GM19468 (cell line): ENCODE measurements at regions not wholly inside any gene's neighbourhood (a gene's known extent, or its start where the extent isn't known, plus 50 kb on each side); places are given as distances from the start of the nearest gene placed in this dataset.
A peak's percentile ranks its signal among the peaks of the same experiment; 100 is the strongest.

Experiments
- ATAC-seq: cut with Tn5 transposase; IDR thresholded peaks from one replicate; pipeline ENCODE4 v1.9.1; 2021; ENCODE audit warnings: mild to moderate bottlenecking, moderate library complexity, moderate number of reproducible peaks; ENCODE audit not compliant: unreplicated experiment; ENCODE audit errors: extremely low read depth

DNA sequence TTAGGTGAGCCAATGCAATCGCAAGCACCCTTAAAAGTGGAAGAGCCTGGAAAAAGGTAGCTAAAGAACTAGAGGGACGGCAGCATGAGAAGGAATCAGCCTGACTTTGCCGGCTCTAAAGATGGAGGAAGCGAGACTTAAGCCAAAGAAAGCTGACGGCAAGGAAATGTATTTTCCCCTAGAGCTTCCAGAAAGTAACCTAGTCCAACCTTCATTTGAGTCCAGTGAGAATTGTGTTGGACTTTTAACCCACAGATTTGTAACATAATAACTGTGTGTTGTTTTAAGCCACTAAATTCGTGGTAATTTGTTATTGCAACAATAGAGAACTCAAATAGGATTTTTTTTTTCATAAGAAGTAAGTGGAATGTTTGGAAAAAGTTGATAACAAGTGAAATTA is 212.7 kb upstream of the C1QTNF7 start:
- no peak for ATAC-seq

DNA sequence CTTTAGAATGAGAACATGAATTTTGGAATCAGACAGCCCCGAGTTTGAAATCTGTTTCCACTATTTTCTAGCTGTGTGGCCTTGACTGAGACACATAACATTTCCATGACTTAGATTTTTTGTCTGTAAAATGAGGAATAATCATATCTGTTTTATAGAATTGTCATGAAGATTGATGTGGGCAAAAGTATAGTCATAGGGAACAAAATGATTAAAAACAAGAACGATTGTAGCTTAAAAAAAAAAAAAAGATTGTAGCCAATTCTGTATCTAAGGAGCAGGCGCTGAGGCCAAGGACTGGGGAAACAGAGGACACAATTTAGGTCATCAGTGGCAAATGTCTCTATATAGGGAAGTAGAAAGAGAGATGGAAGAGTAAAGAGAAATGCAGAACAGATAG is 201.6 kb upstream of the C1QTNF7 start:
- ATAC-seq, result no peak

DNA sequence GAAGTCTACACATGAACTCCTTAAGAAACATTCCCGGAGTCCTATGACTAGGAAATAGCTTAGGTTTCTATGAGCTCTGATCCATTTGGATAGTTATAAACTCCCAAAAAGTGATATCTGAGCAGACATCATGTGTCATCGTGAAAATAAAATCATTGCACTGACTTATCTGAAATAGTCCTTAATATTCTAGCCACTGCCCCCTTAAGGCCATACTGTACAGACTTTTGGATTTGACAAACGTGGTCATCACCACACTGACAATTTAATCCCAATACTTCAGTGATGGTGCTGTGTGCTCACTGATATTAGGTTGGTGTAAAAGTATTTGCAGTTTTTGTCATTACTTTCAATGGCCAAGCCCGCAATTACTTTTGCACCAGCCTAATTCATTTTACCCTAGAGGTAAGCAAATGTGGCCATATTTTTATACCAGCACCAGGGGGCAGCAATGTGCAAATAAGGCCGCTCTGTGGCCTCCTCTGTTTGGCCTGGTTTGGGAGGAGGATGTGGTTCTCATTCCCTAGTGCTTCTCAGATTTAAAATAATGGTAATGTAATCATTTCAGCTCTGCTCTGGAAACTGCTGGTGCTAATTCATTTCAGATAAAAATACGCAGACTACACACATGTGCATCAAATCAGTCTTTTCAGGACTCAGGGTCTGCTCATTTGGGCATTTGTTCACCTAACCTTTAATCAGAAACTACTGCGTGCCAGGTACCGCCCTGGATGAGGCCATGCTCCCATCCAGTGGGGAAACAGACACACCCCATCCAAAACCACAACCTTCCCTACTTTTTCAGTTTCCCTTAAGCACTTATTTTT is 196.4 kb upstream of the C1QTNF7 start:
- ATAC-seq, result peak; percentile 79

DNA sequence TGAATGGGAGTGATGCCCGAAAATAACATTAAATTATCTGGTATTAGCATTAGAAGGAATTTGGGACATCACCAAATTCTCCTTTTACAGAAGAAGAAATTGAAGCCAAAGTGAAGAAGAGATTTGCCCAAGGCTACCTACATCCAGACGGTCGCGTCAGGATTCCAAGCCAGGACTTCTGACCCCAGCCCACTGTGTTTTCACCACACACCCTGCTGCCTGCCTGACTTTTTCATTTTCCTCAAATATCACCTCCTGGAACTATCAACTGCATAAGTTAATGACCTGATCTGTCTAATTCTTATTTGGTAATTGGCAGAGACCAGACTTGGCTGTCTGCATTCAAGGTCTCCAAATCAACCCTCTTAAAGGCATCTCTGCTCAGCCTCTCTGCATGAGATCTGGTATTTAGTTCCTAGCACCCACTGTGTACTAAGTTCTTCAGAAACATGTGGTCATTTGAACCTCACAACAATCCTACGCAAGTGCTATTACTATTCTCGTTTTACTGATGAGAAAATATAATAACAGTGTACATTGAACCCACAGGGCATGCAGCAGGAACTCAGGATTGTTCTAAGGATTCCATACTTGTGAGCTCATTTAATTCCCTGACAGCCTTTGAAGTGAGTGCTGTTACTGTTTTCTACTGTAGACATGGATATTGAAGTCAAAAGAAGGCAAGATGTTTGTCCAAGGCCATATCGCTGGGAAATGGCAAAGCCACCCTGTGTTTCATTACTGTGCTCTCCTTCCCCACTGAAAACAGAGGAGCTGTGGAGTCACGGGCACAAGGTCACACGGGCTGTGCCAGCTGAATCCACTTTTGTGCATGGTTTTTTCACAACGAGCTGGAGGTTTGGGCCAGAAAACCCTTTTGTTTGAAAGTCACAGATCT is 195.2 kb upstream of the C1QTNF7 start:
- no peak for ATAC-seq

DNA sequence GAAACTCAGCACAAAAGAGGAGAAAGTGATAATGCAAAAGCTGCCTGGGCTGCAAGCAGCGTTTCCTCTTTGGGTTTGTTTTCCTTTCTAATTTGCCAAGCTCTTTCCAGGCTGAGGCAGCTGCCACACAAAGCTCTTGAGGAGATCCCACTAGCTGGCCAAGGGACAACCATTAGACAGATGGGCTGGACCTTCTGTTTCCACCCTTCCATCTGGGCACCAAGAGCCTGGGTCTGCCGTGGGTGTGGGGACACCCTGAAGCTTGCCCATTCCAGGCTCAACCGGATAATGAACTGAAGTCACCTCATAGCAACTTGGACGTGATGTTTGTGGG is 194.6 kb upstream of the C1QTNF7 start:
- ATAC-seq, result no peak

DNA sequence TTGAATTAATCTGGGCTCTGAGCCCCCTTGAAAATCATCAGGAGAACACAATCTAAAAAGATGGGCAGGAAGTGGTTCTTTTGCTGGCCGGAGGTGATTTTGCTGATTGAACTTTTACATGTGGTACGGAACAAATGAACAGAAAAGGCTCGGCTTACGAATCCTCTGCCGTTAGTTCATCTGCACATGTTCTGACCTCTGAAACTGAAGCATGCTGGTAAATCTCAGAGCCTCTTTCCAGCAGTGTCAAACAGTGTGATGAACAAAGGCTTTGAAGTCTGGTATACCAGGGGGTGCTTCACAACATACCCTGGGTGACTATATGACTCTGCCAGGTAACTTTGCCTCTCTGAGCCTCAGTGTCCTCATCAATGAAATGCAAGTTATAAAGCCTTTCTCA is 194.2 kb upstream of the C1QTNF7 start:
- no peak for ATAC-seq

DNA sequence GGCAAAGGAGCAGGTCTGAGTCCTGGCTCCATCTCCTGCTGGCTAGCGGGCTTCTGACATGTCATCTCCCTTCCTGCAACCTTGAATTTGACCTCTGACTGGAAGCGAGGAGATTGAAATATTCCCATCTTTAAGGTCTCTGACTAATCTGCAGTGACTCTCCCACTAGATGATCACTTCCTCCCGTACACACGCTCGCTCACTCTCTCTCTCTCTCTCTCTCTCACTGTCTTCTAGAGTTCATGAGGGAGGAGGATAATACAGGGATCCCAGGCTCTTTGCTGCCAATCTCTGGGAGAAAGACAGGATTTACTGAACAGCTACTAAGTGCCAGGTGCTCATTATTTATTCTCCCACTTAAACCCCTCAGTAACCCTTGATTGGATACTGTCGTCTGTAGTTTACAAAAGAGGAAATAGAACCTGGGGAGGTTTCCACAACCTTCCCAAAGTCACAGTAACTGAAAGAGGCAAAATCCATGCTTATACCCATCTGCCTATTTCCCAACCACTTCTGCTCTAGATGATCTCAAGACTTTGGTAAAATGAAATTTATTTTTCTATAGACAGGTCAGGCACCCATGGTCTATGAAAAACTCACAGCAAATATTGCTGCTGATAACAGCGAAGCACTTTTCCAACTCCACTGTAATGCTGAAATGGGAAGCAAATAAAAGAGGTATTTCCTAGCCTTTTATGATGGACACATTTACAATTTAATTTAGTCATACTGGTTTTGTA is 193.5 kb upstream of the C1QTNF7 start:
- no peak for ATAC-seq

DNA sequence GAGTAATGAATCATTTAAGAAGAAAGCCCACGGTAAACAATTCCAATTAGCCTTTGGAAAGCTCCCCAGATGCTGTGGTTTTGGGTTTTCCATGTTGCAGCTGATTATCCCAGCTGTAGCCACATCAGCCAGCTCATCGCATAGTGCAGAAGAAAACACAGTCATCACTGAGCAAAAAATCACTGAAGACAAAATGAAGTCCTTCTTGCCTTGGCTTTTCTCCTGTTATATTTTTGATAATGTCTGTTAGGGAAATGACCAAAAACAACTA is 193.0 kb upstream of the C1QTNF7 start:
- ATAC-seq, result no peak

DNA sequence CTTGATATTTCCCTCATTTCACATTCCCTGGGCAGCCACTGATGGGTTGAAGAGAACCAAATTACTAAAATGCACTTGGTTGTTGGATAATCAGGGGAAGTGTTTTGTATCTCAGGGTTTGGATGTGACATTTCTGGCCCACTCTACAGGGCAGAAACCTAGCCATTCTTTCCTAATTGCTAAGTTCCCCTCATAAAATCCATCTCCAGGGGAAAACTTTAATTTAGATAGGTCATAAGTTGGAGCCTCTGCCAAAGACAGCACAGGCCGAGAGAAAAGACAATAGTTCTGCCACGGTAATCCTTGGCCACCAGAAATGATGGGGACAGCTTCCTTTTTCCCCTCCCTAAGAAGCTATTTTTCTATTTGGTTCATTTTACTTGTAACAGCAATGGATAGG is 192.7 kb upstream of the C1QTNF7 start:
- no peak for ATAC-seq

DNA sequence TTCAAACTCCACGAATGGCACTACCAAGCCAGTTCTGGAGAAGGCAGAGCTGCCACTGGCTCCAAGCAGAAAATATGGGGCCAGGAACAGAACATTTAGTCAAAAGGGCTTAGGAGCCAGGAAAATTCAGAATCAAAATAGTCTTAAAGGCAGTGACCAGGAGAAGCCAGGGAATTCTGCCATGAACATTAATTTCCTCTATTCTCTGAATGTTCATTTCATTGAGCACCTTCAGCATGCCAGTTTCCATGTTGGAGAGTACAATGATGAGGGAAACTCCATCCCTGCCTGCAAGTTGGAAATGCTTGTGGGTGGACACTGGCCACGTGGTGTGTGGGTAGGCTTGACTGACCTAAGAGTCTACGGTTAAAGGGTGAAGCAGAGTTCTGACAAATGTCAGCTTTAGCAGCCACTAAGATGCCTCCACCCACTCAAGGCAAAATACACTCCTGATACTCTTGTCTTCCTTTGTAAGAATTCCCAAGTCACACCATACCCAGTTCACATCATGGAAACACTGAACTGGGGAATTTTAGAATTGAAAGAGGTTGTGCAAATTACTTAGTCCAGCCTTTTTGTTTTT is 190.1 kb upstream of the C1QTNF7 start:
- ATAC-seq, result no peak

DNA sequence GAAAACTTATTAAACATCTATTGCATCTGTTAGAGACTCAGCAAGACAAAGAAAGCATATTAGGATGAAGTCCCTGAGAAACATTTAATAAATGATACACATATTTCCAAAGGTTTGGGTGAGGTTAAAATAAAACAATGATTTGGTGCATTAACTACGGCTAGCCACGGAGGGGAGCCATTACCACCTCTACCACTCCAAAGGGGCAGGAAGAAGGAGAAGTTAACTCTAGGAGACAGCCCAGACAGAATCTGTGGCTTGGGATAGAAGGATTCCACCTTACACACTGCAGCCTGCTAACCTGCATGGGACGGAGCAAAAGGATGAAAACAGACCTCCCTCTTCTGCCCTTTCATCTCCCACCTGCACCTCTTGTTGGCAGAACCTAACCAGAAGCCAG is 189.1 kb upstream of the C1QTNF7 start:
- ATAC-seq, result peak; percentile 38

DNA sequence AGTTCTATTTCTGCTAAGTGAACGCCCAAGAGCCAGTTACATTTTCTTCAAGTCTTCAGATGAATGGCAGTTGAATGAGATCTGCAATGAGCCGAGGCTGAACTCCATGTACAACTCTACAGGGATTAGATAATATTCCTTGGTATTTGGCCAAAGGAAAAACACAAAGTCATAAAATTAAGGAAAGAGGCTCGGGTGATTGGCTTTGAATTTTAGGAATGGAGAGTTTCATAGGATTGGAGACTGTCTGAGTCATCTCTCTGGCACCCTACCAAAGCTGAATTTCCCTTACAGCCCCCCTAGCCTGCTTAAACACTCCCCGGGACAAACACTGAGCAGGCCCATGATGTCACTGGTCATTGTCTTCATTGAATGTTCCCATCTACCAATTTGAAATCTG is 188.0 kb upstream of the C1QTNF7 start:
- no peak for ATAC-seq

DNA sequence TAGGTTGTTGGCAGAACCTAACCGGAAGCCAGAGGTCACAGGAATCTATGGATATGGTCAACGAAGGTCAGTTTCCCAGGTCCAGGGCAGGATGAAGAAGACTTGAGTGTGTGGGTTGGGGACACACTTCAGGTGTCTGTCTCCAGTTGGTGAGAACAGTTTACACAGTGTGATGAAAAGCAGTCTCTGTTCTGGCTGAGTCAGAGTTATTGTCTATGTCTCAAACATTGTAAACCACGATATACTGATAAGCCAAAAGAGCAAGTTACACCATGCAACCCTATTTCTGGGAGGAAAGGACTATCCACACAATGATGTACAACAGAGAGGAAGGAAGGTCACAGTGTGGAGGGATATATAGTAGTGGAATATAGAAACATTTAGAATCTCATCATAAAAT is 187.1 kb upstream of the C1QTNF7 start:
- no peak for ATAC-seq

DNA sequence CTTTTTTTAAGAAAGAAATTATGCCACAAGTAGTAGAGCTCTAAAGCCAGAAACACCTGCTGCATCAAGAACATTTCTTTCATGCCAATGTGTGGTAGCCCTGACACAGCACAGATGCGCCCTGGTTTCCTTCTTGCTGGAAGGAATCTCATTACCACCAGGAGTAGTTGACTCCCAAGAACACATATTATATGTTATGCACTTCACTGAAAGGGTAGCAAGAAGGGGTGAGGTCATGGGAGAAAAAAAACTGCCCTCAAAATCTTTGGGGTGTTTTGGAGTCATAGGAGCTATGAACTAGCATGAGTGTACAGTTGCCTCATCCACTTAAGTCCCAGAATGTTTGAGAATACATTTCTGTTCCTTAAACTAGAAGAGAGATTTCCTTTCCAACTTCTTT is 185.8 kb upstream of the C1QTNF7 start:
- ATAC-seq, result no peak

DNA sequence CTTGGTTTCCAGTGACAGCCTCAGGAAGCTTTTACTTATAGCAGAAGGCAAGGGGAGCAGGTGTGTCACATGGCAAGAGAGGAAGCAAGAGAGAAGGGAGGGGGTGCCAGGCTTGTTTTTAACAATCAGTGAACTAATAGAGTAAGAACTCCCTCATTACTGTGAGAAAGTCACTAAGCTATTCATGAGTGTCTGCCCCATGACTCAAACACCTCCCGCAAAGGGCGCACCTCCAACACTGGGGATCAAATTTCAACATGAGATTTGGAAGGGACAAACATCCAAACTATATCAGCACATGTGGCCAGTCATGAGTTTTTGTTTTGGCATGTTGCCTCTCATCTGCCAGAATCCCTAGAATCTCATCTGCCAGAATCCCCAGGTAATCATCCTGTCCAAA is 183.5 kb upstream of the C1QTNF7 start:
- no peak for ATAC-seq

DNA sequence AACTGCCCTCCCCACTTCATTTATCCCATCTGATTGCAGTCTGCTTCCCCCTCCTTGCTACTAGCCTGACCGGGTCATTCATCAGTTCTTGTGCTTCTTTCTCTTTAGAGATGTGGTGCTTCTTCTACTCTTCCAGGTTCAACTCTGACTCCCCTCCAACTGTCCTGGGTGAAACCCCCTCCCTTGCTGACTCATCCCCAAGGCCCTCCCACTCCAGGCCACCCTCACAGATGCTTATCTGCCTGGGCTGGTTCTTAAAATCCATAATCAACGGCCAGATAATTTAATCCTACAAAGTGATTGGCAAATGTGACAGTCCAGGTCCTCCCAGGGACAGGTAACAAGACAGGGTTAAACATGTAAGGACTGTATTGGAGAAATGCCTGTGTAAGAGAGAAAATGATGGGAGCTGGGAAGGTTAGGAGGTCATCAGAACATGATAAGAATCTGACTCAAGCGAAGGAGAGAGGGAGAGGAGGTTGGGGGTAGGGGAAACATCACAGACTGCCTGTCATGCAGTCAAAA is 182.8 kb upstream of the C1QTNF7 start:
- no peak for ATAC-seq

DNA sequence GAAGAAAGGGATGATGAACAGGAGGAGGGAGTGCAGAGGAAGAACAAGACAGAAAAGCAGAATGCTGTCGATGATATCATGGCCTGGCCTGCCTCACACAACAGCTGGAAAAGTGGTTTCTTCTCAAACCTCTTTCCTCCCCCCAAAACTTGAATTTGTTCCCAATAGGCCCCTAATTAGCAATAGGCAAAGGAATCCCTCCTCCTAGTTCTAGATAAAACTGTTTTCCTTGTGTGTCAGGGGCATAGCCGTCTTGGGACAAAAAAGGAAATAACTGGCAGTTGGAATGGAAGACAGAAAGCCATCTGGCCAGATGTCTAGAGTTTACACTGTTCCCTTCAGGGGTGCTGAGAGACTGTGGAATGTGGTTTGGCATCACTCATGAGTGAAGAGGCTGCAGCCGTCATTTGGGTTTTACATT is 177.8 kb upstream of the C1QTNF7 start:
- ATAC-seq, result no peak

DNA sequence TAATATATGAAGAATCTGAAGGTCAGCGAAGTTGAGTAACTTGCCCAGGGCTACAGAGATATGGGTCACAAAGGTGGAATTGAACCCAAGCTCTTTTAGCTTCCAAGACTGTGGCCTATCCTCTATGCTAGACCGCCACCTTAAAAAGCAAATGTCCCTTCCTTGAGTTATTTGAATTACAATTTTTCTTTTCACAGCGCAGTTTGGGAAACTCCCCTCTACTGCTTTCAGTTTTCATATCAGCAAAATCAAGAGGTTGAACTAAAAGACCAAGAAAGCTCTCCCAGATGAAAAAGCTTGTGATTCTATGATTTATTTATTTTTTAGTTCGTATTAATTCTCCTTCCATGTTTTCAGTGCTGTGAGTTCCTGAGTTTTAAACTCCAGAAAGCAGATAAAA is 174.5 kb upstream of the C1QTNF7 start:
- ATAC-seq, result peak; percentile 59

DNA sequence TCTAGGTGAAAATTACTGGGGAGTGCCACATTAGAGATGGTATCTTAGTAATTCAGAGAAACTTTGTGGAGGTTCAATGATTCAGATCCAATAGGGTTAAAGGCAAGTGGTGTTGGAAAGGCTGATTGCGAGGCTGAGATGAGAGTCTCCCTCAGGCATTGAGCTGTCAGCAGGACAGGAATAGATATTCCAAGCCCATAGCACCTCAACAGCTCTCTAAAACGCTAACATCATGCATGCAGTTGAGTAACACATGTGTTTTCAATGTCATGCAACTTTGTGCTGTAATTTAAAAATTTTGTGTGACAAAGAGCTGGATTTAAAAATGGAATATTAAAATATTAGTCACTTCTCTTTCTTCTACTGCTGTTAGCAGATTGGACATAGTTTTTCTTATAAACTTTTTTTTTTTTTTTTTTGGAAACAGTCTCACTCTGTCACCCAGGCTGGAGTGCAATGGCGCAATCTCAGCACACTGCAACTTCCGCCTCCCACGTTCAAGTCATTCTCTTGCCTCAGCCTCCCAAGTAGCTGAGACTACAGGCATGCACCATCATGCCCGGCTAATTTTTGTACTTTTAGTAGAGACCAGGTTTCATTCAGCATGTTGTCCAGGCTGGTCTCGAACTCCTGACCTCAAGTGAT is 173.5 kb upstream of the C1QTNF7 start:
- ATAC-seq, result no peak

DNA sequence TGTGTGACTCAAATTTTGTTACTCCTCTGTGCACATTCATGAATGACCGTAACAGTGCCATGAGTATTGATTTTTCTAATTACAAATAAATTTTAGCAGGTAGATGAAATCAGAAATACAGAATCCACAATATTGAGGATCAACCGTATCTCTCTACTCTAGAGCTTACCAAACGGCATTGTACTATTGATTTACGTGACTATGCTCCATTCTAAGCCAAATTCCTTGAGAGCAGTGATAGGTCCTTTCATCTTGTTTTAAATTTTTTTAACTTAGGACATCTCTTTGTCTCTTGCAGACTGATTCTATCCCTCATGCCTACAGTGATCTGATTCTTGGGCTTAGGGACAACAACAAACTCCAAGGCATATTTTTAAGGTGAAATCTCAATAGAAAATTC is 172.3 kb upstream of the C1QTNF7 start:
- ATAC-seq, result no peak
